HG03354 (cell line): ENCODE measurements at regions not wholly inside any gene's neighbourhood (a gene's known extent, or its start where the extent isn't known, plus 50 kb on each side); places are given as distances from the start of the nearest gene placed in this dataset.
"Not testable (repeated sequence)": the region's sequence is repeated elsewhere in the genome, so short reads cannot be mapped to it uniquely, and the experiment has no call there.

Source experiments
- ATAC-seq: cut with Tn5 transposase; IDR thresholded peaks from one replicate; pipeline ENCODE4 v1.9.1; 2021; ENCODE audit warnings: mild to moderate bottlenecking; ENCODE audit not compliant: unreplicated experiment, poor library complexity, severe bottlenecking

GRCh38 chr7:15143936-15144335 is 241.4 kb upstream of the DGKB start:
- no peak for ATAC-seq

GRCh38 chr7:15143121-15143520 is 240.6 kb upstream of the DGKB start:
- no peak for ATAC-seq

- ATAC-seq, result no peak
Measured at GRCh38 chr7:15140431-15140830, 237.9 kb upstream of the DGKB start.

- no peak for ATAC-seq
Measured at GRCh38 chr7:15131661-15132060, 229.1 kb upstream of the DGKB start.

GRCh38 chr7:15130666-15131541 is 228.4 kb upstream of the DGKB start:
- no peak for ATAC-seq

- ATAC-seq, result no peak
Measured at GRCh38 chr7:15128716-15129115, 226.2 kb upstream of the DGKB start.

- ATAC-seq, result not testable (repeated sequence)
Measured at GRCh38 chr7:15126653-15127052, 224.1 kb upstream of the DGKB start.

GRCh38 chr7:15123901-15124300 is 221.3 kb upstream of the DGKB start:
- ATAC-seq, result no peak

- ATAC-seq, result no peak
Measured at GRCh38 chr7:15113752-15114151, 211.2 kb upstream of the DGKB start.

GRCh38 chr7:15105711-15106110 is 203.2 kb upstream of the DGKB start:
- no peak for ATAC-seq

GRCh38 chr7:15104411-15105092 is 202.0 kb upstream of the DGKB start:
- no peak for ATAC-seq

- no peak for ATAC-seq
Measured at GRCh38 chr7:15099074-15099473, 196.5 kb upstream of the DGKB start.

GRCh38 chr7:15096853-15097252 is 194.3 kb upstream of the DGKB start:
- no peak for ATAC-seq

GRCh38 chr7:15094989-15095388 is 192.4 kb upstream of the DGKB start:
- ATAC-seq, result no peak

- no peak for ATAC-seq
Measured at GRCh38 chr7:15087771-15088170, 185.2 kb upstream of the DGKB start.

GRCh38 chr7:15086862-15087261 is 184.3 kb upstream of the DGKB start:
- no peak for ATAC-seq

- ATAC-seq, result no peak
Measured at GRCh38 chr7:15086131-15086611, 183.6 kb upstream of the DGKB start.

- no peak for ATAC-seq
Measured at GRCh38 chr7:15085366-15085765, 182.8 kb upstream of the DGKB start.

GRCh38 chr7:15084368-15084767 is 181.8 kb upstream of the DGKB start:
- no peak for ATAC-seq

- no peak for ATAC-seq
Measured at GRCh38 chr7:15081891-15082290, 179.3 kb upstream of the DGKB start.

GRCh38 chr7:15073301-15073700 is 170.8 kb upstream of the DGKB start:
- no peak for ATAC-seq
